K562 (cell line): ENCODE measurements at regions not wholly inside any gene's neighbourhood (a gene's known extent, or its start where the extent isn't known, plus 50 kb on each side); places are given as distances from the start of the nearest gene placed in this dataset.

ENCODE experiments used
- ATAC-seq: fragments of 200-7000 bp; cut with Tn5 transposase; 3 replicates; pipeline ENCODE4 v1.9.1; 2020; ENCODE audit warnings: moderate library complexity
- BruUV-seq: library from RNA; stranded (reverse); fragments of 400-500 nt; replicated peaks from 2 replicates; lab custom pipeline; 2021; lab: Mats Ljungman, UMichigan
- CTCF ChIA-PET: fragments of 300-600 bp; formaldehyde crosslinking; extraction: SDS; loops from one replicate; lab custom pipeline; 2021; ENCODE audit warnings: low intra/inter-chr PET ratio; lab: Yijun Ruan, JAX
- POLR2A ChIA-PET: fragments of 300-600, 350-650 bp; sonication (Branson Sonifier 250); formaldehyde crosslinking; extraction: SDS; loops from one replicate; lab custom pipeline; 2021; ENCODE audit warnings: antibody characterized with exemption, inconsistent platforms; lab: Yijun Ruan, JAX
- DNase-seq, 4 experiments: peaks; one replicate each; pipeline versions ENCODE4 v3.0.0 to v3.0.0-alpha.2; 2011 to 2018; ENCODE audit warnings: low spot score in 3 of 4, mixed read lengths in 3 of 4; ENCODE audit errors: extremely low read depth in 1 of 4
- FAIRE-seq: peaks from 2 replicates; lab custom pipeline; 2011; peaks lifted over from hg19 to GRCh38; lab: Jason Lieb, UNC
- H2AFZ ChIP-seq: 2 replicates; pipeline ENCODE4 v1.6.0; 2011; ENCODE audit warnings: low read depth, low read length, control low read depth, inconsistent platforms
- H3K27ac ChIP-seq: fragments of 200-600 bp; 3 replicates; pipeline ENCODE4 v1.8.0; 2011; ENCODE audit warnings: low read depth, mild to moderate bottlenecking, control low read depth, inconsistent platforms, low read length, moderate library complexity, mixed read lengths; ENCODE audit errors: extremely low read depth
- H3K27me3 ChIP-seq, 2 experiments: fragments of 300-600 bp in 1 of 2; 2 replicates in 1 of 2; 3 replicates in 1 of 2; pipeline versions ENCODE4 v1.6.0 to v1.8.0; 2011; ENCODE audit warnings: inconsistent platforms in 2 of 2, low read length in 2 of 2, mild to moderate bottlenecking in 1 of 2, mixed read lengths in 1 of 2, moderate library complexity in 1 of 2; ENCODE audit not compliant: control insufficient read depth in 2 of 2, insufficient read depth in 2 of 2
- H3K36me3 ChIP-seq: fragments of 300-600 bp; 3 replicates; pipeline ENCODE4 v1.8.0; 2011; ENCODE audit warnings: mild to moderate bottlenecking, low read length, inconsistent platforms; ENCODE audit not compliant: control insufficient read depth, insufficient read depth
- H3K4me1 ChIP-seq, 2 experiments: fragments of 200-600 bp in 1 of 2; replicated peaks in 1 of 2; 2 replicates in 1 of 2; 3 replicates in 1 of 2; pipeline versions ENCODE4 v1.5.1 to v1.8.0; 2011; ENCODE audit warnings: inconsistent platforms in 2 of 2, low read length in 2 of 2, mild to moderate bottlenecking in 1 of 2, mixed read lengths in 1 of 2, moderate library complexity in 1 of 2; ENCODE audit not compliant: control insufficient read depth in 2 of 2, insufficient read depth in 2 of 2
- H3K4me2 ChIP-seq: 2 replicates; pipeline ENCODE4 v1.6.1; 2011; ENCODE audit warnings: low read length, control low read depth, inconsistent platforms, mixed read lengths; ENCODE audit not compliant: insufficient read depth
- H3K4me3 ChIP-seq: fragments of 200-600 bp; sonication (generic), shearing (Covaris generic); 2 replicates; pipeline ENCODE4 v1.5.1; 2016; ENCODE audit warnings: control low read depth, inconsistent platforms
- H3K79me2 ChIP-seq: fragments of 200-600 bp; 3 replicates; pipeline ENCODE4 v1.8.0; 2011; ENCODE audit warnings: low read length, inconsistent platforms; ENCODE audit not compliant: control insufficient read depth, insufficient read depth
- H3K9ac ChIP-seq, 2 experiments: 2 replicates each; pipeline versions ENCODE4 v1.6.0 to v1.6.1; 2011; ENCODE audit warnings: low read depth in 2 of 2, low read length in 2 of 2, control low read depth in 1 of 2, inconsistent platforms in 1 of 2, mild to moderate bottlenecking in 1 of 2, mixed read lengths in 1 of 2; ENCODE audit not compliant: insufficient read depth in 1 of 2
- H3K9me1 ChIP-seq: one replicate; pipeline ENCODE4 v1.6.0; 2011; ENCODE audit warnings: inconsistent platforms, mild to moderate bottlenecking, low read length, moderate library complexity; ENCODE audit not compliant: control insufficient read depth, insufficient read depth
- H3K9me3 ChIP-seq: replicated peaks from 2 replicates; pipeline ENCODE4 v1.5.1; 2011; ENCODE audit warnings: low read depth, low read length, inconsistent platforms; ENCODE audit not compliant: control insufficient read depth, insufficient read depth
- H4K20me1 ChIP-seq: replicated peaks from 2 replicates; pipeline ENCODE4 v1.6.1; 2011; ENCODE audit warnings: low read length, inconsistent platforms, mixed read lengths; ENCODE audit not compliant: control insufficient read depth, insufficient read depth
- CBX2 ChIP-seq: fragments of 200-600 bp; sonication (generic); IDR thresholded peaks from one replicate; pipeline ENCODE4 v1.6.1; 2012; ENCODE audit warnings: mild to moderate bottlenecking, low read length, inconsistent platforms; ENCODE audit not compliant: insufficient read depth, poor library complexity, severe bottlenecking
- EHMT2 ChIP-seq: fragments of 450-650 bp; IDR thresholded peaks from 2 replicates; pipeline ENCODE4 v1.6.1; 2018; ENCODE audit warnings: antibody characterized with exemption
- NFXL1 ChIP-seq: fragments of 450-650 bp; formaldehyde crosslinking; IDR thresholded peaks from 2 replicates; pipeline ENCODE4 v1.4.0; 2021; ENCODE audit warnings: mild to moderate bottlenecking
- PTRF ChIP-seq: fragments of 450-650 bp; IDR thresholded peaks from 2 replicates; pipeline ENCODE4 v1.6.1; 2016; ENCODE audit warnings: mild to moderate bottlenecking, missing genetic modification characterization, missing compliant biosample characterization
- TRIM24 ChIP-seq, 2 experiments: fragments of 450-650 bp; IDR thresholded peaks; 2 replicates each; pipeline ENCODE4 v1.6.1; 2016
- ZNF785 ChIP-seq: fragments of 250-450 bp; sonication (Bioruptor Pico); IDR thresholded peaks from 2 replicates; pipeline ENCODE4 v1.4.0; 2020; ENCODE audit warnings: mild to moderate bottlenecking
- WGBS: fragments of 100-300 bp; shearing (Covaris generic); methylation state at CpG from one replicate; pipeline ENCODE4 v1.1.6; 2016; ENCODE audit warnings: low coverage, mixed read lengths; ENCODE audit not compliant: insufficient coverage; ENCODE audit errors: missing lambda C conversion rate; 5-methylcytosine and 5-hydroxymethylcytosine counted together
- in situ Hi-C: fragments of 300-500 bp; cut with MboI; formaldehyde crosslinking; loops from 4 replicates; pipeline ENCODE4 v1.15.0; 2018; ENCODE audit warnings: inconsistent platforms, mixed read lengths
- intact Hi-C: fragments of 100-400 bp; cut with micrococcal nuclease; formaldehyde crosslinking; loops from 2 replicates; pipeline ENCODE4 v1.14.2; 2022
- TF ChIP-seq, protein P1 (sequence below): fragments of 250-450 bp; sonication (Bioruptor Pico); IDR thresholded peaks from 2 replicates; pipeline ENCODE4 v1.8.0; 2022; ENCODE audit warnings: moderate library complexity, mild to moderate bottlenecking, inconsistent platforms
- TF ChIP-seq, protein P2 (sequence below): sonication (generic); formaldehyde crosslinking; IDR thresholded peaks from 2 replicates; pipeline ENCODE4 v1.8.0; 2022; ENCODE audit warnings: missing genetic modification reagents, mild to moderate bottlenecking, borderline replicate concordance
- TF ChIP-seq, protein P3 (sequence below): fragments of 450-650 bp; IDR thresholded peaks from 2 replicates; pipeline ENCODE4 v1.6.1; 2016; ENCODE audit warnings: mild to moderate bottlenecking
- TF ChIP-seq, protein P4 (sequence below): fragments of 200-800 bp; sonication (Bioruptor generic); IDR thresholded peaks from 2 replicates; pipeline ENCODE4 v1.6.1; 2016; ENCODE audit warnings: missing genetic modification characterization, missing compliant biosample characterization

DNA sequence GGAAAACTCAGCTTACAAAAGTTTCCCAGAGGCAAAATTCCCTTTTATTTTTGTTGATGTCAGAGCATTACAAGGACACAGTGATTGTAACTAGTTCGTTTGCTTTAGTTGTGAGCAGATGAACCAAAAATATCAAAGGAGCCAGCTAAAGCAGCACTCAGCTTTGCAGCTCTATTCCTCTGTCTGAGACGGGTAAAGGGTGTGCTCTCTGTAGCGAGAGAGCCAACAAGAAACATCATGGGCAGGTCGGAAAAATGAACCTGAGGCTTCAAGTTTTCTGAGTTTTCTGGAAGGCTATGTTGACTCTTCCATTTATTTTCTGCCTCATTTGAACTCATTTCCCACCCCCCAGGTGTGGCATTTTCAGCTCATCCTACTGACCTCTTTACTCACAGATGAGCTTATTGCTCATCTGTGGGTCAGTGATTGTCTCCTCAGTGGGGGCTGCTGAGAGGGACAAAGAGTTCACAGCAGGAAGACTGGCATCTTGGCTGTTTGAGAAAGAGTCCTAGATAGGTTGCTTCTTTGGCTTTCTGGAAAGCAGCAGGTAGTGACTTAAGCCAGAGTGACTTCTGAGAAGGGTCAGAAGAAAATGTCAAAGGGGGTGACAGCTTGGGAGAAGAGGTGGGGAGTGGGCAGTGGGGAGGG is 66.6 kb upstream of the EPC2 start:
- FAIRE-seq: no peak
- Histone ChIP-seq H3K27ac (no peak overlapping the region), H3K9ac (no peak overlapping the region), H3K4me1 (no peaks in the 10 kb centered on the region), H3K9me1 (no peaks in the 10 kb centered on the region), H3K4me3 (no peak overlapping the region), H2AFZ (no peak overlapping the region), H3K36me3 (no peaks in the 10 kb centered on the region), H3K79me2 (no peaks in the 10 kb centered on the region), H3K4me2 (no peak overlapping the region), H3K27me3 (peaks cover 5 to 24% of the 10 kb centered on the region in 2 experiments), H3K9me3 (no peaks in the 10 kb centered on the region), H4K20me1 (no peaks in the 10 kb centered on the region)
- ATAC-seq: no peak
- intact Hi-C loops: no loop called here
- 0% methylated on average over 4 of the region's 4 CpGs for WGBS
- no TSS peak for BruUV-seq
- no peak for DNase-seq
- CTCF ChIA-PET: no interaction called here
- in situ Hi-C loops: no loop called here
- POLR2A ChIA-PET: interaction anchor here (0.8 kb wide), 1 partner anchor 25 kb away, joined by 3 read pairs; no protein-coding TSS in a partner anchor
- TF ChIP-seq ZNF785 (CRISPR knock-in tag) (no peak), CBX2 (no peak), TRIM24 (IDR thresholded peaks at IDR 0.05) (no peak), PTRF (tag) (no peak), EHMT2 (no peak), NFXL1 (CRISPR knock-in tag) (no peak)
- TF ChIP-seq, protein P1, sequence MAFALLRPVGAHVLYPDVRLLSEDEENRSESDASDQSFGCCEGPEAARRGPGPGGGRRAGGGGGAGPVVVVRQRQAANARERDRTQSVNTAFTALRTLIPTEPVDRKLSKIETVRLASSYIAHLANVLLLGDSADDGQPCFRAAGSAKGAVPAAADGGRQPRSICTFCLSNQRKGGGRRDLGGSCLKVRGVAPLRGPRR: no peak
- TF ChIP-seq, protein P2, sequence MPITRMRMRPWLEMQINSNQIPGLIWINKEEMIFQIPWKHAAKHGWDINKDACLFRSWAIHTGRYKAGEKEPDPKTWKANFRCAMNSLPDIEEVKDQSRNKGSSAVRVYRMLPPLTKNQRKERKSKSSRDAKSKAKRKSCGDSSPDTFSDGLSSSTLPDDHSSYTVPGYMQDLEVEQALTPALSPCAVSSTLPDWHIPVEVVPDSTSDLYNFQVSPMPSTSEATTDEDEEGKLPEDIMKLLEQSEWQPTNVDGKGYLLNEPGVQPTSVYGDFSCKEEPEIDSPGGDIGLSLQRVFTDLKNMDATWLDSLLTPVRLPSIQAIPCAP (CRISPR knock-in tag): no peak
- TF ChIP-seq, protein P3, sequence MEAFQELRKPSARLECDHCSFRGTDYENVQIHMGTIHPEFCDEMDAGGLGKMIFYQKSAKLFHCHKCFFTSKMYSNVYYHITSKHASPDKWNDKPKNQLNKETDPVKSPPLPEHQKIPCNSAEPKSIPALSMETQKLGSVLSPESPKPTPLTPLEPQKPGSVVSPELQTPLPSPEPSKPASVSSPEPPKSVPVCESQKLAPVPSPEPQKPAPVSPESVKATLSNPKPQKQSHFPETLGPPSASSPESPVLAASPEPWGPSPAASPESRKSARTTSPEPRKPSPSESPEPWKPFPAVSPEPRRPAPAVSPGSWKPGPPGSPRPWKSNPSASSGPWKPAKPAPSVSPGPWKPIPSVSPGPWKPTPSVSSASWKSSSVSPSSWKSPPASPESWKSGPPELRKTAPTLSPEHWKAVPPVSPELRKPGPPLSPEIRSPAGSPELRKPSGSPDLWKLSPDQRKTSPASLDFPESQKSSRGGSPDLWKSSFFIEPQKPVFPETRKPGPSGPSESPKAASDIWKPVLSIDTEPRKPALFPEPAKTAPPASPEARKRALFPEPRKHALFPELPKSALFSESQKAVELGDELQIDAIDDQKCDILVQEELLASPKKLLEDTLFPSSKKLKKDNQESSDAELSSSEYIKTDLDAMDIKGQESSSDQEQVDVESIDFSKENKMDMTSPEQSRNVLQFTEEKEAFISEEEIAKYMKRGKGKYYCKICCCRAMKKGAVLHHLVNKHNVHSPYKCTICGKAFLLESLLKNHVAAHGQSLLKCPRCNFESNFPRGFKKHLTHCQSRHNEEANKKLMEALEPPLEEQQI: no peak
- TF ChIP-seq, protein P4, sequence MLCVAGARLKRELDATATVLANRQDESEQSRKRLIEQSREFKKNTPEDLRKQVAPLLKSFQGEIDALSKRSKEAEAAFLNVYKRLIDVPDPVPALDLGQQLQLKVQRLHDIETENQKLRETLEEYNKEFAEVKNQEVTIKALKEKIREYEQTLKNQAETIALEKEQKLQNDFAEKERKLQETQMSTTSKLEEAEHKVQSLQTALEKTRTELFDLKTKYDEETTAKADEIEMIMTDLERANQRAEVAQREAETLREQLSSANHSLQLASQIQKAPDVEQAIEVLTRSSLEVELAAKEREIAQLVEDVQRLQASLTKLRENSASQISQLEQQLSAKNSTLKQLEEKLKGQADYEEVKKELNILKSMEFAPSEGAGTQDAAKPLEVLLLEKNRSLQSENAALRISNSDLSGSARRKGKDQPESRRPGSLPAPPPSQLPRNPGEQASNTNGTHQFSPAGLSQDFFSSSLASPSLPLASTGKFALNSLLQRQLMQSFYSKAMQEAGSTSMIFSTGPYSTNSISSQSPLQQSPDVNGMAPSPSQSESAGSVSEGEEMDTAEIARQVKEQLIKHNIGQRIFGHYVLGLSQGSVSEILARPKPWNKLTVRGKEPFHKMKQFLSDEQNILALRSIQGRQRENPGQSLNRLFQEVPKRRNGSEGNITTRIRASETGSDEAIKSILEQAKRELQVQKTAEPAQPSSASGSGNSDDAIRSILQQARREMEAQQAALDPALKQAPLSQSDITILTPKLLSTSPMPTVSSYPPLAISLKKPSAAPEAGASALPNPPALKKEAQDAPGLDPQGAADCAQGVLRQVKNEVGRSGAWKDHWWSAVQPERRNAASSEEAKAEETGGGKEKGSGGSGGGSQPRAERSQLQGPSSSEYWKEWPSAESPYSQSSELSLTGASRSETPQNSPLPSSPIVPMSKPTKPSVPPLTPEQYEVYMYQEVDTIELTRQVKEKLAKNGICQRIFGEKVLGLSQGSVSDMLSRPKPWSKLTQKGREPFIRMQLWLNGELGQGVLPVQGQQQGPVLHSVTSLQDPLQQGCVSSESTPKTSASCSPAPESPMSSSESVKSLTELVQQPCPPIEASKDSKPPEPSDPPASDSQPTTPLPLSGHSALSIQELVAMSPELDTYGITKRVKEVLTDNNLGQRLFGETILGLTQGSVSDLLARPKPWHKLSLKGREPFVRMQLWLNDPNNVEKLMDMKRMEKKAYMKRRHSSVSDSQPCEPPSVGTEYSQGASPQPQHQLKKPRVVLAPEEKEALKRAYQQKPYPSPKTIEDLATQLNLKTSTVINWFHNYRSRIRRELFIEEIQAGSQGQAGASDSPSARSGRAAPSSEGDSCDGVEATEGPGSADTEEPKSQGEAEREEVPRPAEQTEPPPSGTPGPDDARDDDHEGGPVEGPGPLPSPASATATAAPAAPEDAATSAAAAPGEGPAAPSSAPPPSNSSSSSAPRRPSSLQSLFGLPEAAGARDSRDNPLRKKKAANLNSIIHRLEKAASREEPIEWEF (CRISPR knock-in tag): no peak
